GF-D8 (cell line): ENCODE measurements at regions not wholly inside any gene's neighbourhood (a gene's known extent, or its start where the extent isn't known, plus 50 kb on each side); places are given as distances from the start of the nearest gene placed in this dataset.

ENCODE experiments used
- DNase-seq: peaks from one replicate; lab custom pipeline; 2025; lab: John Stamatoyannopoulos, UW

GRCh38 chr18:40789286-40789685, 1165.7 kb upstream of the PIK3C3 start:
- DNase-seq = no peak

GRCh38 chr18:40782453-40783130, 1172.4 kb upstream of the PIK3C3 start:
- DNase-seq = no peak

- no peak for DNase-seq
Observed at GRCh38 chr18:40769786-40770185, 1185.2 kb upstream of the PIK3C3 start.

- DNase-seq = no peak
Observed at GRCh38 chr18:40760251-40760650, 1194.8 kb upstream of the PIK3C3 start.

- no peak for DNase-seq
Observed at GRCh38 chr18:40754477-40754876, 1200.6 kb upstream of the PIK3C3 start.

- no peak for DNase-seq
Observed at GRCh38 chr18:40752316-40752715, 1202.7 kb upstream of the PIK3C3 start.

GRCh38 chr18:40751186-40751585, 1203.8 kb upstream of the PIK3C3 start:
- DNase-seq = no peak

GRCh38 chr18:40739029-40739428, 1216.0 kb upstream of the PIK3C3 start:
- DNase-seq = no peak

GRCh38 chr18:40738321-40738880, 1216.6 kb upstream of the PIK3C3 start:
- no peak for DNase-seq

GRCh38 chr18:40708726-40709125, 1246.3 kb upstream of the PIK3C3 start:
- no peak for DNase-seq

GRCh38 chr18:40707797-40708196, 1247.2 kb upstream of the PIK3C3 start:
- DNase-seq = no peak

- no peak for DNase-seq
Observed at GRCh38 chr18:40698129-40698528, 1256.9 kb upstream of the PIK3C3 start.

- no peak for DNase-seq
Observed at GRCh38 chr18:40695526-40695925, 1259.5 kb upstream of the PIK3C3 start.

- no peak for DNase-seq
Observed at GRCh38 chr18:40692871-40693270, 1262.2 kb upstream of the PIK3C3 start.

- DNase-seq = no peak
Observed at GRCh38 chr18:40690062-40690461, 1265.0 kb upstream of the PIK3C3 start.

- DNase-seq = no peak
Observed at GRCh38 chr18:40687399-40687798, 1267.6 kb upstream of the PIK3C3 start.

GRCh38 chr18:40686836-40687235, 1268.2 kb upstream of the PIK3C3 start:
- DNase-seq = no peak

- no peak for DNase-seq
Observed at GRCh38 chr18:40685219-40685618, 1269.8 kb upstream of the PIK3C3 start.

GRCh38 chr18:40678318-40678717, 1276.7 kb upstream of the PIK3C3 start:
- DNase-seq = no peak

- DNase-seq = no peak
Observed at GRCh38 chr18:40676668-40677067, 1278.4 kb upstream of the PIK3C3 start.

GRCh38 chr18:40673150-40673549, 1281.9 kb upstream of the PIK3C3 start:
- no peak for DNase-seq

GRCh38 chr18:40672590-40672989, 1282.4 kb upstream of the PIK3C3 start:
- DNase-seq = no peak

- no peak for DNase-seq
Observed at GRCh38 chr18:40670668-40671375, 1284.2 kb upstream of the PIK3C3 start.
